NB4 (cell line): ENCODE measurements at regions not wholly inside any gene's neighbourhood (a gene's known extent, or its start where the extent isn't known, plus 50 kb on each side); places are given as distances from the start of the nearest gene placed in this dataset.
"Not testable (repeated sequence)": the region's sequence is repeated elsewhere in the genome, so short reads cannot be mapped to it uniquely, and the experiment has no call there.

ENCODE experiments used
- POLR2A ChIP-seq: IDR thresholded peaks from 2 replicates; pipeline ENCODE4 v1.6.1; 2011; ENCODE audit warnings: mild to moderate bottlenecking; ENCODE audit not compliant: insufficient read length; ENCODE audit errors: extremely low read depth
- TF ChIP-seq, protein P1 (sequence below): IDR thresholded peaks from one replicate; pipeline ENCODE4 v1.5.1; 2012; ENCODE audit warnings: low read depth, low read length
- TF ChIP-seq, protein P2 (sequence below): IDR thresholded peaks from 2 replicates; pipeline ENCODE4 v1.6.1; 2011; ENCODE audit warnings: low read depth, low read length

DNA sequence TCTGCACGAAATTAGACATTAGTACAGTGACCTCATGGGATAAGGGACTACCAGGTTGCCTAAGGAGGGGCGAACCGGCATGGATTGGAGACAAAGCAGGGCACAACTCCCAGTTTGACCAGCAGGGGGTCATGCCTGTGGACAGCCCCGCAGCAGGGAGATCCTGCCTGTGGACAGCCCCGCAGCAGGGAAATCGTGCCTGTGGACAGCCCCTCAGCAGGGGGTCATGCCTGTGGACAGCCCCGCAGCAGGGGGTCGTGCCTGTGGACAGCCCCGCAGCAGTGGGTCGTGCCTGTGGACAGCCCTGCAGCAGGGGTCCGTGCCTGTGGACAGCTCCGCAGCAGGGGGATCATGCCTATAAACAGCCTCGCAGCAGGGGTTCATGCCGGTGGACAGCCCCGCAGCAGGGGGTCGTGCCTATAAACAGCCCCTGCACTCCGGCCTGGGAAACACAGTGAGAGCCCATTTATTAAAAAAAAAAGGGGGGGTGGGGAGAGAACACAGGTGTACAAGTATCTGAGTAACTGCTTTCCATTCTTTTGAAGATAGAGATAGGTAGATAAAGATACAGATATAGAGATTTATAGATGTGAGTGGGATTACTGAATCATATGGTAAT lies 176.5 kb downstream of the FOXD4L6 start:
- TF ChIP-seq POLR2A: not testable (repeated sequence)
- TF ChIP-seq, protein P1, sequence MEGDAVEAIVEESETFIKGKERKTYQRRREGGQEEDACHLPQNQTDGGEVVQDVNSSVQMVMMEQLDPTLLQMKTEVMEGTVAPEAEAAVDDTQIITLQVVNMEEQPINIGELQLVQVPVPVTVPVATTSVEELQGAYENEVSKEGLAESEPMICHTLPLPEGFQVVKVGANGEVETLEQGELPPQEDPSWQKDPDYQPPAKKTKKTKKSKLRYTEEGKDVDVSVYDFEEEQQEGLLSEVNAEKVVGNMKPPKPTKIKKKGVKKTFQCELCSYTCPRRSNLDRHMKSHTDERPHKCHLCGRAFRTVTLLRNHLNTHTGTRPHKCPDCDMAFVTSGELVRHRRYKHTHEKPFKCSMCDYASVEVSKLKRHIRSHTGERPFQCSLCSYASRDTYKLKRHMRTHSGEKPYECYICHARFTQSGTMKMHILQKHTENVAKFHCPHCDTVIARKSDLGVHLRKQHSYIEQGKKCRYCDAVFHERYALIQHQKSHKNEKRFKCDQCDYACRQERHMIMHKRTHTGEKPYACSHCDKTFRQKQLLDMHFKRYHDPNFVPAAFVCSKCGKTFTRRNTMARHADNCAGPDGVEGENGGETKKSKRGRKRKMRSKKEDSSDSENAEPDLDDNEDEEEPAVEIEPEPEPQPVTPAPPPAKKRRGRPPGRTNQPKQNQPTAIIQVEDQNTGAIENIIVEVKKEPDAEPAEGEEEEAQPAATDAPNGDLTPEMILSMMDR: not testable (repeated sequence)
- TF ChIP-seq, protein P2, sequence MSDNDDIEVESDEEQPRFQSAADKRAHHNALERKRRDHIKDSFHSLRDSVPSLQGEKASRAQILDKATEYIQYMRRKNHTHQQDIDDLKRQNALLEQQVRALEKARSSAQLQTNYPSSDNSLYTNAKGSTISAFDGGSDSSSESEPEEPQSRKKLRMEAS: not testable (repeated sequence)
